ENCODE measurements at regions not wholly inside any gene's neighbourhood (a gene's known extent, or its start where the extent isn't known, plus 50 kb on each side); places are given as distances from the start of the nearest gene placed in this dataset.

DNA sequence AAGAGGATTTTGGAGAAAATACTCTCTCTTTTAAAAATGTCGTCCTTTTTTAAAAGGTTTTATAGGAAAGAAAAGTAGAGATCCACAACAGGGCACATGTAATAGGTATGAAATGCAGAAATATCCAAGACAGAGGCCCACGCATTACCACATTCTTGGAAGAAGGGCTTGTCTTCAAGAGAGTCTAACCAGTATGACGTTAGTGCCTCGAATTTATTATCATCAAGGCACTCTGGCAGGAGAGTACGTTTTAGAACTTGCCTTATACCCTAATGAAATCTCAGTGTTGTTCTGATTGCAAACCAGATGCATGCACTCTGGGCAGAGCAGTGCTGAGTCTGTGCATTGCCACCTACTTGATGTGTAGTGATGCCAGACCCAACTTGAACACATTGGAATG lies 342.6 kb upstream of the NFE2L3 start:
- Histone ChIP-seq H3K9ac (replicated peaks; ENCODE audit: extremely low read depth, insufficient read depth, low read length) (no peak overlapping the region), H3K27ac (ENCODE audit: insufficient read depth, low read depth, low read length) (no peak overlapping the region), H3K4me1 (ENCODE audit: control insufficient read depth, extremely low read depth, insufficient read depth, low read length) (no peaks in the 10 kb centered on the region), H3K27me3 (ENCODE audit: control insufficient read depth in 2 of 2, insufficient read depth in 2 of 2, low read length in 2 of 2) (peaks cover 5 to 6% of the 10 kb centered on the region in 2 experiments), H3K36me3 (ENCODE audit: control insufficient read depth in 2 of 2, extremely low read depth in 1 of 2, insufficient read depth in 2 of 2, low read length in 2 of 2) (no peaks in the 10 kb centered on the region), H3K9me3 (replicated peaks; ENCODE audit: control insufficient read depth, insufficient read depth, low read length) (no peaks in the 10 kb centered on the region), H3K9me1 (replicated peaks; ENCODE audit: control insufficient read depth, extremely low read depth, insufficient read depth, low read length) (no peaks in the 10 kb centered on the region), H3K4me3 (replicated peaks in 1 of 3; ENCODE audit: insufficient read depth in 1 of 3, low read depth in 1 of 3, low read length in 3 of 3) (no peak overlapping the region), H4K20me1 (replicated peaks; ENCODE audit: control insufficient read depth, extremely low read depth, insufficient read depth, low read length) (no peaks in the 10 kb centered on the region), H2AFZ (ENCODE audit: low read depth, low read length) (no peak overlapping the region), H3K4me2 (ENCODE audit: insufficient read depth, low read length) (no peak overlapping the region), H3K79me2 (ENCODE audit: control insufficient read depth, insufficient read depth, low read length) (no peaks in the 10 kb centered on the region)
- no TSS peak for BruUV-seq (replicated peaks)
- dilution Hi-C loops (cut with MboI; ENCODE audit: extremely low pct_ligation_motif_present, low sequenced_read_pairs): no loop called here
- no peak for TF ChIP-seq FOS (IDR thresholded peaks at IDR 0.05; ENCODE audit: borderline replicate concordance, insufficient read depth, low read length)
- no peak for TF ChIP-seq POLR2A (IDR thresholded peaks at IDR 0.05; ENCODE audit: low read depth, low read length)
- TF ChIP-seq EZH2 (IDR thresholded peaks at IDR 0.05; ENCODE audit: borderline replicate concordance, low read depth, low read length, severe bottlenecking): no peak
- TF ChIP-seq JUN (IDR thresholded peaks at IDR 0.05; ENCODE audit: borderline replicate concordance, insufficient read depth, insufficient read length, low read depth): no peak
- TF ChIP-seq, protein P1, sequence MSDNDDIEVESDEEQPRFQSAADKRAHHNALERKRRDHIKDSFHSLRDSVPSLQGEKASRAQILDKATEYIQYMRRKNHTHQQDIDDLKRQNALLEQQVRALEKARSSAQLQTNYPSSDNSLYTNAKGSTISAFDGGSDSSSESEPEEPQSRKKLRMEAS (IDR thresholded peaks at IDR 0.05; ENCODE audit: insufficient read depth, insufficient read length): no peak
- no peak for TF ChIP-seq MYC (IDR thresholded peaks at IDR 0.05; ENCODE audit: low read depth, low read length)
- TF ChIP-seq POLR2AphosphoS5 (IDR thresholded peaks at IDR 0.05; ENCODE audit: insufficient read depth, low read depth, low read length): no peak
- no peak for FAIRE-seq
- no peak for DNase-seq (ENCODE audit: low read depth, low spot score)
- CTCF ChIA-PET: interaction anchor here (1.1 kb wide), 1 partner anchor 9 kb away, joined by 3 read pairs; no protein-coding TSS in a partner anchor
- POLR2A ChIA-PET: no interaction called here
- intact Hi-C loops (cut with micrococcal nuclease): no loop called here

DNA sequence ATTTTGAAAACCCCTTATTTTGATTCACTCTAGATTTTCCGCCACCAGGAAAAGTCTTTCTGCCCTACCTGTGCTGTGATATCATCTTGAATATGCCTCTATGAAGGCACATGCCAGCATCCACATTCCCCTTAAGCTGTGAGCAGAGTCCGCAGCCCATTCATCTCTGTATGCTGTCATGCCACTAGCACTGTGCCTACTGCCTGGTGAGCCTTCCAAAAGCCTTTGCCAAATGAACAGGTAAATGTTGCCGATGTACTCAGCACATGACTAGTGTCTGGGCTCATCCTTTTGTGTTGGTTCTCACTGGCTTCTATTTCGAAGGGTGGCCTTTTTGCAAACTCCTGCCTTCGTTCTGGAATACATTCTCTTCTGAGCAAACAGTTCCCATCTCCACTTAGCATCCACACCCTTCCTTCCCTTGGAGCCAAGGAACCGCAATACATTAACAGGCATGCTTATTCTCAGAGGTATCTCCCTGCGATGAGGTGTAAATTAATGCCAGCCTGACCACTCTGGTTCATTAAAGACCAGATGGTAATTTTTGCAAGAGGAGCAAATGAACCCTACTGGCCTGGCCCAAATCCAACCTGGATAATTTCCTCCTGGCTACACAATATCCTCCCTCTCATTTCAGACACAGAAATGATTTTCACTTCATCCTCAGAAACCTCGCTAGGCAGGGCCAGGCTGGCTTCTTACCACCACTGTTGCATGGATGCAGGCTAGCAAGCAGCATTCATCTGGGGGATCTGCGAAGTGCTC lies 339.7 kb upstream of the NFE2L3 start:
- Histone ChIP-seq H3K4me2 (ENCODE audit: insufficient read depth, low read length) (no peak overlapping the region), H3K9ac (replicated peaks; ENCODE audit: extremely low read depth, insufficient read depth, low read length) (no peak overlapping the region), H2AFZ (ENCODE audit: low read depth, low read length) (no peak overlapping the region), H4K20me1 (replicated peaks; ENCODE audit: control insufficient read depth, extremely low read depth, insufficient read depth, low read length) (no peaks in the 10 kb centered on the region), H3K9me3 (replicated peaks; ENCODE audit: control insufficient read depth, insufficient read depth, low read length) (no peaks in the 10 kb centered on the region), H3K36me3 (ENCODE audit: control insufficient read depth in 2 of 2, extremely low read depth in 1 of 2, insufficient read depth in 2 of 2, low read length in 2 of 2) (no peaks in the 10 kb centered on the region), H3K9me1 (replicated peaks; ENCODE audit: control insufficient read depth, extremely low read depth, insufficient read depth, low read length) (no peaks in the 10 kb centered on the region), H3K79me2 (ENCODE audit: control insufficient read depth, insufficient read depth, low read length) (no peaks in the 10 kb centered on the region), H3K4me1 (ENCODE audit: control insufficient read depth, extremely low read depth, insufficient read depth, low read length) (no peaks in the 10 kb centered on the region), H3K4me3 (replicated peaks in 1 of 3; ENCODE audit: insufficient read depth in 1 of 3, low read depth in 1 of 3, low read length in 3 of 3) (no peak overlapping the region), H3K27me3 (ENCODE audit: control insufficient read depth in 2 of 2, insufficient read depth in 2 of 2, low read length in 2 of 2) (peaks cover 0 to 2% of the 10 kb centered on the region in 2 experiments), H3K27ac (ENCODE audit: insufficient read depth, low read depth, low read length) (no peak overlapping the region)
- DNase-seq (ENCODE audit: low read depth, low spot score) (no peak), FAIRE-seq (no peak)
- POLR2A ChIA-PET: no interaction called here
- CTCF ChIA-PET: no interaction called here
- TF ChIP-seq POLR2A (IDR thresholded peaks at IDR 0.05; ENCODE audit: low read depth, low read length) (no peak), POLR2AphosphoS5 (IDR thresholded peaks at IDR 0.05; ENCODE audit: insufficient read depth, low read depth, low read length) (no peak)
- dilution Hi-C loops (cut with MboI; ENCODE audit: extremely low pct_ligation_motif_present, low sequenced_read_pairs) (no loop called here), intact Hi-C loops (cut with micrococcal nuclease) (no loop called here)
- BruUV-seq (replicated peaks): no TSS peak
